HUES6 (cell line): ENCODE measurements at regions not wholly inside any gene's neighbourhood (a gene's known extent, or its start where the extent isn't known, plus 50 kb on each side); places are given as distances from the start of the nearest gene placed in this dataset.
"Not testable (repeated sequence)": the region's sequence is repeated elsewhere in the genome, so short reads cannot be mapped to it uniquely, and the experiment has no call there.

Source experiments
- H3K27ac ChIP-seq: 2 replicates; pipeline ENCODE4 v1.7.0; 2013; ENCODE audit warnings: low read depth, mild to moderate bottlenecking, low read length, inconsistent platforms
- H3K27me3 ChIP-seq: 2 replicates; pipeline ENCODE4 v1.6.1; 2013; ENCODE audit warnings: low read length; ENCODE audit not compliant: control insufficient read depth, insufficient read depth
- H3K36me3 ChIP-seq: 2 replicates; pipeline ENCODE4 v1.6.1; 2013; ENCODE audit warnings: low read length; ENCODE audit not compliant: control insufficient read depth, insufficient read depth
- H3K4me1 ChIP-seq: 2 replicates; pipeline ENCODE4 v1.6.1; 2013; ENCODE audit warnings: low read length; ENCODE audit not compliant: control insufficient read depth, insufficient read depth
- H3K4me3 ChIP-seq: 2 replicates; pipeline ENCODE4 v1.5.1; 2013; ENCODE audit warnings: low read depth, low read length
- H3K9ac ChIP-seq: one replicate; pipeline ENCODE4 v1.6.1; 2013; ENCODE audit warnings: mild to moderate bottlenecking, low read length
- H3K9me3 ChIP-seq: 2 replicates; pipeline ENCODE4 v1.6.1; 2013; ENCODE audit warnings: low read depth, low read length; ENCODE audit not compliant: control insufficient read depth, insufficient read depth

DNA sequence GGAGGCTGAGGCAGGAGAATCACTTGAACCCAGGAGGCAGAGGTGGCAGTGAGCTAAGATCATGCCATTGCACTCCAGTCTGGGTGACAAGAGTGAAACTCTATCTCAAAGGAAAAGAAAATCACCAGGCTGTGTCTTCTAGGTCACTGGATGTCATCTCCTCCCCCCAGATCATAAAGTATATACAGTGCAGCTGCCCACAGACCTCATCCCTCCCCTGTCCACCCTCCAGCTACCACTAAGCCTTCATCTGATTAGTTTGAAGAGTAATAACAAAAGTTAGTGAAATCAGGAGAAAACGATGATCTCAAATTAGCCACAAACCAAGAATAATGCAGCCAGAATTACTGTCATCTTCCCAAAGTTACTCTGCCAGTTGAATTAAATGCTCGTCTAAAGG, 117.2 kb downstream of the ZNF22 start:
- H3K27ac ChIP-seq, H3K4me3 ChIP-seq, H3K9me3 ChIP-seq, H3K36me3 ChIP-seq, H3K9ac ChIP-seq, H3K4me1 ChIP-seq, H3K27me3 ChIP-seq: not testable (repeated sequence)

DNA sequence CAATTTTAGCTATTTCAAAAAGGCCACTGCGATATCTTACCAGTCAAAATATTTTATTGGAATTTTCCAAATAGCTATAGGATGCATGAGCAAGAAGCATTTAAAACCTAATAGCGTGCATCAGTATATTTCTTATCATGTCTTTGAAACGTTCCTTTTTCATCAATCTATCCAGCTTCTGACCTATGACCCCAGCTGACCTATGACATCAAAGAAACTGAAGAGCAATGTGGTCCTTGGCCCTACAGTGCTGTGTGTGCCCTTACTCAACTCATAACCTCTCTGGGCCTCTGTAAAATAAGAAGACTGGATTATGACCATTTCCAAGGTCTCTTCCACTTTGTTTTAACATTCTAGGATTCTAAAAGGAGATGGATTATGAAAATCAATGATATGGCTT, 118.2 kb downstream of the ZNF22 start:
- Histone ChIP-seq H3K36me3 (no peaks in the 10 kb centered on the region), H3K27ac (no peak overlapping the region), H3K9ac (no peak overlapping the region), H3K9me3 (no peaks in the 10 kb centered on the region), H3K27me3 (no peaks in the 10 kb centered on the region), H3K4me1 (no peaks in the 10 kb centered on the region), H3K4me3 (no peak overlapping the region)

DNA sequence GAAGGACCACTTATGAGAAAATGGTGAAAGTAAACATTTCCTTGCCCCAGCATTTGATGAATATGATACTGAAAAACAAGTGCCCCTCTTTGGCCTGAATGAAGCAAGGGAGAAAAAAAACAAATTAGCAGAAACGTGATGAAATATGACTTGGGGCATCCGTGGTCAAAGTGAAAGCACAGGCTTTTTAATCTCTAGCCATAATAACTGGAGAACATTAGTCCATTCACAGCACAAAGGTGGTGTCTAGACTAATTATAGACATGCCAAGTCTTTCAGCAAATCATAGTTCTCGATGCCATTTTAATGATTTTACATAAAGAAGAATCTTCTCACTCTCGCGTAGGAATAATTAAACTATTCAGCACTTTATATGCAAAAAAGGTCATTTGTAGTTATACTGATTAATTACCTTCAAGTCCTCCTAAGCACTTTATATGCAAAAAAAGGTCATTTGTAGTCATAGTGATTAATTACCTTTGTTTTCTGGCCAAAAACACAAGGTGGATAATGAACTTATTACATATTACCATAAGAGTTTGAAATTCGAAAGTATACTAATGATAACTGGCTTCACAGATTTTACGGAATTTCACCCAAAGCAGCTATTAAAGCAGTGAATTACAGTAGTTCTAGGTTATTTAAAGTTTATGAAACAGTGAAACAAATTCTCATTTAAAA, 121.6 kb downstream of the ZNF22 start:
- H3K4me3 ChIP-seq, H3K36me3 ChIP-seq, H3K9me3 ChIP-seq, H3K27me3 ChIP-seq, H3K4me1 ChIP-seq, H3K27ac ChIP-seq, H3K9ac ChIP-seq: not testable (repeated sequence)

DNA sequence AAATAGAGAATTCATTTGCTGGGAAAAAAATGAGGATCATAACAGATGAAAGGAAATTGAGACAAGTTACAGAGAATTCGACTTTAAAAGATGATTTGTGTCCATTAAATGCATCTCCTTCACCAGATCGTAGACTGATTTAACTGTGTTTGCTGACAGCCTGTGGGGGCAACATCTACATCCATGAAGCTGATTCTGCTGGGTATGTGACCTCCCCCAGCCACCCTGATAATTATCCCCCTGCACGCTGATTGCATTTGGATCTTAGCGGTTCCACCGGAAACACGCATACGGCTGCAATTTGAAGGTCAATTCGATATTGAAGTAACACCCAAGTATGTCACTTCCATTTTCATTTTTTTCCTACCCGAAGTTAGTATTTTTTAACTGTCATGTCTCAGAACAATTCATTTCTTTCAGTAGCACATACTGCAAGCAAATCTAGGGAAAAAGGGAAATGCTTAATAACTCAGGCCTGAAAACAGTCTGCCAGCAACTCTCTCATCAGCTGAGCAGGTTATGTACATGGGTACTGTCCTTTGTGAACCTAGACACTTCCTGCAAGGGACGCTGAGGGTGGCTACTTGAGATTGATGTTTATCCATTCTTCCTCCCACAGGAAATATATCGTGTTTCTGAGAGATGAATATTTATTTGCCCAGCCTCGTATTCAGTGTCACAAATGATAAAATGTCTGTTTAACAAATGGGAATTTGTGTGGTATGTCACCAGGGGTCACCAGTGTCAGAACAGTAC, 134.9 kb downstream of the ZNF22 start:
- H3K27me3 ChIP-seq, result no peaks in the 10 kb centered on the region

DNA sequence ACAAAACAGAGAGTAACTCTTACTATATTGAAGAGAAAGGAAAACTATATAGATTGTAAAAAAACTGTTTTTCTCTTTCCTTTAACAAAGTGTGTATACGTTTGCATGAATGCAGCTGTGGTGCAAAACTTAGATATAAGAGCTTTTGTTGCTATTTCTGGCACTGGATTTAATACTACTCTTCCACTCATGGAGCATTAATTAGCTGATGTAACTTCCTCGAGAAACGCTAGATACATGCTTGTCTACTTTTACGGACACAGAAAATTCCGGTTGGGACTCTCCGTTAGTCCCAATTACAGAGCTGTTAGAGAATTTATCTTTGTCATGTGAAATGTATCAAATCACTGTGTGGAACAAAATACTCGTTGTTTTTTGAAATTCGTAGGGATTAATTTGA, 135.5 kb downstream of the ZNF22 start:
- Histone ChIP-seq H3K9ac (no peak overlapping the region), H3K9me3 (no peaks in the 10 kb centered on the region), H3K4me3 (no peak overlapping the region), H3K36me3 (no peaks in the 10 kb centered on the region), H3K4me1 (no peaks in the 10 kb centered on the region), H3K27ac (no peak overlapping the region), H3K27me3 (no peaks in the 10 kb centered on the region)

More for the DNA sequence above, 134.9 kb downstream of the ZNF22 start:
- no peak overlapping the region for H3K27ac ChIP-seq
- H3K9me3 ChIP-seq, result no peaks in the 10 kb centered on the region
- H3K4me3 ChIP-seq, result no peak overlapping the region
- no peaks in the 10 kb centered on the region for H3K4me1 ChIP-seq
- no peaks in the 10 kb centered on the region for H3K36me3 ChIP-seq
- no peak overlapping the region for H3K9ac ChIP-seq

DNA sequence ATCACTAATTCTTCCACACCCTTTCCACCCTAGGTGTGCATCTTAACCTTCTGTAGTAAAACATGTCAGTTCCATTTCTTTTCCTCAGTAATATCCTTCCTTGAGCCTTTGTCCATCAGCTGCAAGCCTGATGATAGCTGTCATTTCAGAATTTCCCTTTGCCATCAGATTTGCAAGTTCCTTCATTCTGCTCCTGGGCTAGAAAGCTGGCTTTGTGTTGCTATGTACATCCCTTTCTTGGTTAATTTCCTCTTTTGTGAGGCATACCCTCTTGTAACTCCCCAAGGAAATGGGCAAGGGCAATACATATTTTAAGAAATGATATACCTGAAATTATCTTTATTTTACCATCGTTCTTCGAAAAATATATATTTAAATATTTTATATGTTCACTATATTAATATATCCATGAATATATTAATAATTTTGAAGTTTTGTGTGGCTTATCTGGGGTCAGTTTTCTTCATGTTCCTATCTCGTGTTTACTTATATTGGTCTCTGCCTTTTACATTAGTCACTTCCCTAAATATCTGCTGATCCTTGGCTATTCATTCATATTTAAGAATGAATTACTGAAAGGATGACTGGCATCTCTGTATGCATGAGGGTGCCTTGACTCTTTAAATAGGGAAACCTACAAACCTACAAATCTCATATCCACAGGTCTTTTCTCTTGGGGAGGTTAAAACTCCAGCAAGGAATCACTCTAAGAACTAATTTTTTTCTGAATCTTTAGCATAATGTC, 143.8 kb downstream of the ZNF22 start:
- no peaks in the 10 kb centered on the region for H3K27me3 ChIP-seq

DNA sequence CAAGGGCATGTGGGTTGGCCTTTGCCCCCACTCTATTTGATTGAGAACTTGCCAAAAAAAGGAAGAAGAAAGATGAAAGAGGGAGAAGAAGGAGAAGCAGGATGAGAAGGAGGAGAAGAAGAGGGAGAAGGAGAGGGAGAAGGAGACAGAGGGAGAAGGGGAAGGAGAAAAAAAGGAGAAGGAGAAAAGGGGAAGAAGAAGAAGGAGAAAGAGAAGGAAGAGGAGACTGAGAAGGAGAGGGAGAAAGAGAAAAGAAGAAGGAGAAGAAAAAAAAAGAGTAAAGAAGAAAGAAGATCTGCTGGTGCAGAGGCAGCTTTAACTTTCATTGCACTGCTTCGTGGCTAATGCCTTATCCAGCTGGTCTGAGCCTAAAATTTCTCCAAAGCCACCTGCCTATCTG, 144.4 kb downstream of the ZNF22 start:
- not testable (repeated sequence) for H3K36me3 ChIP-seq, H3K27me3 ChIP-seq, H3K4me3 ChIP-seq, H3K9me3 ChIP-seq, H3K4me1 ChIP-seq, H3K27ac ChIP-seq, H3K9ac ChIP-seq

More for the DNA sequence above, 143.8 kb downstream of the ZNF22 start:
- no peak overlapping the region for H3K4me3 ChIP-seq
- no peaks in the 10 kb centered on the region for H3K4me1 ChIP-seq
- no peak overlapping the region for H3K27ac ChIP-seq
- H3K36me3 ChIP-seq, result no peaks in the 10 kb centered on the region
- H3K9ac ChIP-seq, result no peak overlapping the region
- H3K9me3 ChIP-seq, result no peaks in the 10 kb centered on the region

DNA sequence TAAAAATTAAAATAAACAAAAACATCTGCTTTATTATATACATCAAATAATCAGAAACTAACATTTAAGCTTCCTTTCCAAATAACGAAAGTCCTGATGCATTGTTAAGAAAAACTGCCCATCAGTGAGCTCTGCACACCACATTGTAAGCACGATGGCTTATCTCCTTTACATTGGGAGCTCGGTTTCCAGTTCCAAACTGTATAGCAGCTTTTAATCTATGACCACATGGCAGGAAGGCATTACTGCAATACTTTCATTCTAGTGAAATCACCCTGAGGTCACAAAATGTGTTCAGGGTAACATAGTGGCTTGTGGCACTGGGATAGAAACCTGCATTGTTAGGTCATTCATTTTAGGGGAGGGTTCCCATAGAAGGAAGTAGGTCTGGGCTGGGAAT, 146.3 kb downstream of the ZNF22 start:
- H3K9ac ChIP-seq, result no peak overlapping the region
- H3K36me3 ChIP-seq, result no peaks in the 10 kb centered on the region
- no peaks in the 10 kb centered on the region for H3K4me1 ChIP-seq
- H3K27me3 ChIP-seq, result no peaks in the 10 kb centered on the region
- H3K27ac ChIP-seq, result no peak overlapping the region
- H3K4me3 ChIP-seq, result no peak overlapping the region
- H3K9me3 ChIP-seq, result no peaks in the 10 kb centered on the region

DNA sequence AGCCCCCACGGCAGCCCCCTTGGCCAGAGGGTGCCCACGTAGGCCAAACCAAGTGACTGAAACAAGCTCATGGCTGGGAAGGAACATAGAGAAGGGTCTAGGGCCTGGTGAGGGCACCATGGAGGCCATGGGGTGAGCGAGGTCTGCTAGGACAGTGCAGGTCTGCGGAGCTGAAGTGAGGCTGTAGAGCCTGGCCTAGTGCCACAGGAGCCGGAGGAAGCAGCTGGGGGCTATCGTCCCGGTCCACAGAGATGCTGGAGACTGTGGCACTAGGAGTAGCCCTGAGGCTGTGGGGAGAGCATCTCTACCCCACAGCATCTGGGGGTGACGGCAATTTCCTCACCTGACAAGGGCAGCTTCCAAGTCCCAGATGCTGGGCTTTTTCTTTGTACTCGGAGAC, 150.3 kb downstream of the ZNF22 start:
- no peak overlapping the region for H3K9ac ChIP-seq
- H3K4me1 ChIP-seq, result no peaks in the 10 kb centered on the region
- no peak overlapping the region for H3K27ac ChIP-seq
- H3K36me3 ChIP-seq, result no peaks in the 10 kb centered on the region
- H3K4me3 ChIP-seq, result no peak overlapping the region
- no peaks in the 10 kb centered on the region for H3K27me3 ChIP-seq
- no peaks in the 10 kb centered on the region for H3K9me3 ChIP-seq

DNA sequence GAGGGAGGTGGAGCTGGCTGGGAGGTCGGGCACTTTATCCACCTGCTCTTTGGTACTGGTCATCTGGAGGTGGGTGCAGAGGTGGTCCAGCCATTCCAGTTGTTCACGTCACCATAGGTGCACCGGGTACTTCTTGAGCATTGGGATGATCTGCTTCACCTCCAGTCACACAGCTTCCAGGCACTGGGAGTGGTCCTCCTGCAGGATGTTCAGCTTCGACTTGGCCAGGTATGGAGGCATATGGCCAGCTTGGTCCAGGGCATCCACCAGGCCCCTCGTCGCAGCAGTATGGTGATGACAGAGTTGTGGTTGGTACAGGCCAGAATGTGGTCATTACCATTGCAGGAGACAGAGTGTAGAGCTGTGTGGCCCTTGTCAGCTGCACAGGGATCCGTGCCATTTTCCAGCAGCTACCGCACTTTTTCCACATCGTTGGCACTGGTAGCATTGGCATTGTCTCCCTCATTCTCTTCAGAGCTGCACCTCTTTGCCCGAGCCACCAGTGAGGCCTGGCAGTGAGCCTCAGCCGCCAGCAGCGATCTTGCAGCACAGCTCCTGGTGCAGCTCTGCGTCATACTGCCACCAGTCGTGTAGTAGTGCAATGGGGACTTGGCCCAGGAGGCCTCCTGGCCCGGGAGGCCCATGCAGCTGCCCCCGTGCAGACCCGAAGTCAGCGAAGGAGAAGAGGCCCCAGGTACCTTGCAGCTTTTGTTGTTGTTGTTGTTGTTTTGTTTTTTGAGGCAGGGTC, 150.9 kb downstream of the ZNF22 start:
- no peaks in the 10 kb centered on the region for H3K27me3 ChIP-seq
- H3K9me3 ChIP-seq, result no peaks in the 10 kb centered on the region
- no peak overlapping the region for H3K9ac ChIP-seq

More for the DNA sequence above, 150.9 kb downstream of the ZNF22 start:
- Histone ChIP-seq H3K27ac (no peak overlapping the region), H3K4me1 (no peaks in the 10 kb centered on the region), H3K4me3 (no peak overlapping the region), H3K36me3 (no peaks in the 10 kb centered on the region)
